Endometrium (tissue), 2 donors: ENCODE measurements at regions not wholly inside any gene's neighbourhood (a gene's known extent, or its start where the extent isn't known, plus 50 kb on each side); places are given as distances from the start of the nearest gene placed in this dataset.

Source experiments
- FAIRE-seq: peaks from 2 replicates; lab custom pipeline; 2012; peaks lifted over from hg19 to GRCh38; lab: Jason Lieb, UNC
- donor health status: control.
- donor health status: control.

DNA sequence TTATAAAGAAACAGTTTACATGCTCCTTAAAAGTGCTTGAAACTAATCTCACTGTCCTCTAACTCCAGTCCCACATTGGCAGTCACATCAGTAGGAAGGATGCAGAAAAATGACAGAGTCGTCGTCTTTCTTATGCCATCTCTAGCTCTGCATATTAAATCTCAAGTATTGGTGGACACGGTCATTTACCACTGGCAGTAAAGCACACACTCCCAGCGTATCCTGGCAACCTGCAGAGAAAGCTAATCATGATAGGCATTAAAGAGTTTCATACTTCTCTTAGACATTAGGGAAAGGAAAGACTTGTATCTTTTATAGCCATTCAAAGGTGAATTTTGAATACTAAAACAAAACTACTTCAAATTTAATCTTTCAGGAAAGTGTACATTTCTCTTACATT, 202.0 kb upstream of the COBL start:
- no peak for FAIRE-seq

DNA sequence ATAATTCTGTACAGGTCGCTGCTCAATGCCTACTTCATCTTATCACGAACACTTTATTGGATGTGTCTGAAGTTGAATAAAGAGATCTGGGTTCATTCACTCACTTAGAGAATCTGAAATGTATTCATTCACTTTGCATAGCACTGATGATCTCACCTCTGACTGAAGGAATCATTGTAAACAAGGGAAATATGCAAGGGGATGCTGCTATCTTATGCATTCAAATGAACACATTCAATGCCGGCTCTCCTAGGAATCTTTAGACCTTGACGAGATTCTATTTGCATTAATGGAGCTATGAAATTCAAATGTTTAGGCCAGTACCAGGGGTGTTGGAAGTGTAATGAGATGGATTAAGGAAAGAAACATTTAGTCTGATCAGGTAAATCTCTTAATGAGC, 200.6 kb upstream of the COBL start:
- no peak for FAIRE-seq

GRCh38 chr7:51501620-51502019, 185.0 kb upstream of the COBL start:
- FAIRE-seq = no peak

DNA sequence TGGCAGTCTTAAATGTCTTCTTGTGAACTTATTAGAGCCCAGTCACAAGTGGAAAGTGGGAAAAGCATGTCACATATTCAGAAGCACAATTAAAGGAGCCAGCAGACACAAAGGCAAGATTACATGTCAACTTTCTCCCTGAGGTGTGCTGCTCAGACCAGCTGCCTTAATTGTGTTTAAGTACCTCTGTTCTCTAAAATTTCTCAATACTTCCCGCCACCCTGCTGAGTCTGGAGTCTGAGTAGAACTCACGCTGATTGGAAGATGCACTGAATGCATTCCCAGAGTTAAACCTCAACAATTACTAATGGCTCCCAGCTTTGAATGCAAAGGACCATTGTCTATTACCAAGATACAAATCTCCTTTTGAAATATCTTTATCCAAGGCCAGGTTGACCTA, 166.4 kb upstream of the COBL start:
- peak; percentile 68 for FAIRE-seq

DNA sequence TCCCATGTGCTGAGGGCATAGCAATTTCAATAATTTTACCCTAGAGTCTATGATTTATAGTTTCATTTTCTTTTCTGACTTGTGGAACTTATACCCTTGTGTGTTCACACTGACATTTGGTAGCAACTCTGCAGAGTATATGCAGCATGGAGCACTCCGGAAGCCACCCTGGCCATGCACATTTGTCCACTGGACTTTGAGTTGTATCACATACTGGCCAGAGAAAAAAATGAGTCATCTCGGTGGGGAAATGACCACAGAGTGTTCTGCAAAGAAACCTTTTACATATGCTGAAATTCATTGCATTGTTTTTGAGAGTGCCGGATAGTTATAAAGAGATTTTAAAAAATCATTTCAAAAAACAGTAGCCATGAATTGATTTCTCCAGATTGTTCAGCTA, 164.8 kb upstream of the COBL start:
- no peak for FAIRE-seq

DNA sequence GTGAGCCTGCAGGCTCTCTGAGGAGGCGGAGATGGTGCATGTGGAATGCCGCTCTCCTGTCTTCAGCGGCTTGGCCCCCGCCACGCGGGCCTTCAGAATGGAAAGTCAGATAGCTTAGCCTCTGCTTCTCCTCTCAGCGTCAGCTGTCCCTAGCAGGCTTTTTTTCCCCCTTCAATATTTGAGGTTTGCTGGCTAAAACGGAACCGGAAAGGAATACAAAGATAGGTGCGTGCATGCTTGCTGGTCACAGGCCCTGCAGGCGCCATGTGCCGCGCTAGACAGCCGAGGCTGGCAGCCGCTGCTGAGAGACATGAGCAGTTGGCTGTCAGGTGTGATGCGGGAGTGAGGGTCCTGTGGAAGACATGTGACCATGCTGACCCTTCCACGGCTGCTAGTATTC, 161.2 kb upstream of the COBL start:
- FAIRE-seq = no peak

GRCh38 chr7:51477323-51477722, 160.7 kb upstream of the COBL start:
- FAIRE-seq = no peak

GRCh38 chr7:51476026-51476425, 159.4 kb upstream of the COBL start:
- FAIRE-seq = no peak

DNA sequence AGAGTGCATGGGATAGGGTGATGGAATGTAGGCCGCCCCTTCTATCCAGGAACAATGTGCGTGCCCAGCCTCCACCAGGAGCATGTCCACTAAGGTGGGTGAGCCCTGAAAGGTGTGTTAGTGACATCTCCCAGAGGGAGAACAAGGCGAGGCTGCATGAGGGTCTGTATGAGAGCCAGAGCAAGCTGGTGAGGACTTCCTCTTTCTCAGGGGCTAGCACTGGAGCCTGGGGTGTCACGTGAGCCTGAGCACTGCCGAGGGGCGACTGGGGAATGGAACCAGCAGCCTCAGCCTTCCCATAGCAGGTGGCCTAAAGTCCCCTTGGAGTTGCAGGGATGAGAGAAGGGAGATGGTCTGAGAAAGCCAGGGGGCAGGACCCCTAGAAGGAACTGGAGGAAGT, 156.3 kb upstream of the COBL start:
- no peak for FAIRE-seq

GRCh38 chr7:51471981-51472296, 155.3 kb upstream of the COBL start:
- no peak for FAIRE-seq

DNA sequence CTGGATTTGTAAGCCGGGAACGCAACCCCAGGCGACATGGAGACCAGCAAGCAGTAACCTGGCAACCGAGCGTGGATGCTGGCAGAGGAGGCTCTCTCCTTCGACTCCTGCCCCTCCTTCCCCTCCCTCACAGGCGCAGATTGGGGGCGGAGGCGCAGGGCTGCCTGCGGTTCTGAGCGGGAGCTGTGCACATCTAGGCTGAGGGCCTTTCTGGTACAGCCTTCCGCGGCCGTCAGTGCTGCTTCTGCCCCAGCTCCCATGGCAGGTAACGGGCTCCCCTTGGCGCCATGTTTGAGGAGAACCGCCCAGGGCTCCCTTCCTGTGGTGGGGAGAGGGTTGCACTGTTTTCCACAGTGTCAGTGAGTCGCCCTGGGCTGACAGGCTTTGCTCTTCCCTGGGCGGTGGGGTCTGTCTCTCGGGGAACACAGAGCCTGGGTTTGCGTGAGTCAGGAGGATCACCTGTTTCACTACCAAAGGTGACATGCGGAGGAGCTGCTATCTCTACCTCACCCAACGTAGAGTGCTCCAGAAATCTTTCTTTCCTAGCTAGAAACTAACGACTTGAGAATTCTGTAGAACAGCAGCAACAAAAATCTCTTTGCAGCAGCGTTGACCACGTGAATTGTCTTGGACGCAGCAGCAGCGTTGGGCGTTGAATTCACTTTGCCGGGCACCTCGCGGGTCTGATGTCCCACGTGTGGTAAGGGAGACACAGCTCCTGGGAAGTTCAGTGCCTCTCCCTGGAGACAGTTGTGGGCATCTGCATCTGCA, 154.8 kb upstream of the COBL start:
- no peak for FAIRE-seq

GRCh38 chr7:51467384-51468017, 150.9 kb upstream of the COBL start:
- FAIRE-seq = no peak

DNA sequence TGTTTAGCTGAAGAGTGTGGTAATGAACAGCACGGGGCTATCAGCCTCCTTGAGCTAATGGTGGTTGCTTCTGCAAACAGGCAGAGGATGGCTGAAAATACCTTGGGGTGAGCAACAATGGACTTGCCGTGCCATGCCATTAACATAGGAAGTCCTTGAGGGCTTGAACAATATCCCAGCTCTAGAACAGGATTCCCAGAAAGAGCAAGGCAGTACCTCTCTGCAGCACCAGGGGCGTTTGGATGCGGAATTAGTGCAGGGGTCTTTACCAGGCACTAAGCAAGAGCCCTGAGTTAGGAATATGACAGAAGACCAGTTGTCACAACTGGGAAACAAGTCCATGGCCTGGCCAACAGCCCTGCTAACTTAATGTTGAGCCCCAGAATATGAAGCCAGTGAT, 143.2 kb upstream of the COBL start:
- no peak for FAIRE-seq

DNA sequence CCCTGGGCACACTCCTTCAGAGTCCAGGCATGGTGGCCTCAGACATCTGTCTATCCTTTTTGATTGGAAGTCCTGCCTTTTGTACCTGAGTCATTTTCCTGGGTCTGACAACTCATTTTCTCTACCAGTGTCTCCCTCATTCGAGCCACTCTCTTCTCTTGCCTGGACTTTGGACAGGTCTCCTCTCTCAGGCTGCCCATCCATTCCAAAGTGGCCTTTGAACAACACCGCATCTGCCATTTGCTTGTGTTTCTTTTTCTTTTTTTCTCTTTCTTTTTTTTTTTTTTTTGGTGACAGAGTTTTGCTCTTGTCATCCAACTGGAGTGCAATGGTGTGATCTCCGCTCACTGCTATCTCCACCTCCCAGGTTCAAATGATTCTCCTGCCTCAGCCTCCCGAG, 142.1 kb upstream of the COBL start:
- no peak for FAIRE-seq

GRCh38 chr7:51457079-51457478, 140.5 kb upstream of the COBL start:
- no peak for FAIRE-seq

- FAIRE-seq = no peak
These were observed 139.9 kb upstream of the COBL start for GRCh38 chr7:51456431-51457060.

DNA sequence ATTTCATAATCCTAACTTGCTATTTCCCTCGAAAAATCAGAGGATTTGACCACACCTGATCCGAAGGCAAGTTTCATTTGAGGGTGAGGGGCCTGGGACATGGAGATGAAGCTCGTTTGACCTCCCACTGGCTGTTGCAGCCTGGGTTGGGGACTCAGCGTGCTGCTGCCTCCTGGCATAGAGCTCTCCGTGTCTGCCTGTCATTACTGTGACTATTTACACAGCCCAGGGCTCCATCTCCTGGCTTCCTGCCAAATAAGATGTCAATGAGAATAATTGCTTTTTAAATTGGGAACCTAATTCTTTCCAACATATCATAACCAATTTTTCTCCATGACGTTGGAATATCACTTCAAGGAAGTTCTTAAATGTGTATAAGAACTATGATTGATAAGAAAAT, 139.3 kb upstream of the COBL start:
- FAIRE-seq = no peak

DNA sequence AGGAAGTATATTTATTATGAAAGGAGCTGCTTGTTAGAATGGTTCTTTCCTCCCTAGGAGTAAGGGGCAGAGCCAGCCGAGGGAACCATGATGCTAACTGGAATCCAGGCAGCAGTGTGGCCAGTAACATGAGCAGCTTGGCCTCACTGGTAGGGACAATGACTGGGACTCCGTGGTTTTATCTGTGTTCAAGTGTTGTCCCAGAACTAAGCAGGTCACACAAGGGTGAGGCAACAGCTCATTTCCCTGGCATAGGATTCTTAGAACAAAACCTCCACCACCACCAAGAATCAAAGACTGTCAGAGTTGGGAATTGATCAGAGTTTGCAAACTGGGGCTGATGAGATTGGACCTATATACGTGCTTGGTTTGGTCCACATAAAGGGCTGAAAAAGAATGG, 138.9 kb upstream of the COBL start:
- FAIRE-seq = no peak

DNA sequence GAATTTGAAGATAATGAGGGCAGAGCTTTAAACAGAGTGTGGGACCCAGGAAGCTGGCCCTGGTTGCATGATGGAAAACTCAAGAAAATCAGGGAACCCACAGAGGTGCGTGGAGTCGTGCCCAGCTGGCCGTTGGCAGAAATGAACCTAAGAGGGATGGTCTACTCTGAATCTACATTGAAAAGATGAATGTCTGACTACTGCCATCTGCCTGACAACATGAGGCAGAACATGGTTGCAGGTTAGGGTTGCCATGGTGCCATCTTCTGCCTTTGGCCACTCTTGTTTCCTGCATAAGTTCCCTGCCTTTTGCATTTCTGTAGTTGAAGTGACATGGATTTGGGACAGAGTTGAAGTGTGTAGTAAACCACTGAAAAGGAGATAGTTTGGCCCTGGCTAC, 138.5 kb upstream of the COBL start:
- no peak for FAIRE-seq

DNA sequence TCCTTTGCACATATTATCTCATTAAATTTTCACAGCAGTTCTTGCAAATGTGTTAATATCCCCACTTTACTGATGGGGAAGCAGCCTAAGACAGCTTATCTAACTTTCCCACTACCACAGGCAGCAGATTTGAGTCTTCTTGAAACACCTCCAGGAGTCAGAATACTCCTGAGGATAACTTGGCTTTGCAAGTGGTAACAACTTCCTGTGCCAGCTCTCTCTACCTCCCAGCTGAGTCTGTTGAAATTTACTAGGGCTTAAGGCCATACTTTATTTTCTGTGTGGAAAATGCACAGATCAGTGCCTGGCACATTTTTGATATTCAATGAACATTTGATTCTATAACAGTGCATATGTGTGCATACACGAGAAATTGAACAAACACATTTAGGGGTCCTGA, 136.1 kb upstream of the COBL start:
- FAIRE-seq = no peak

GRCh38 chr7:51451751-51452476, 135.3 kb upstream of the COBL start:
- no peak for FAIRE-seq

- no peak for FAIRE-seq
These were observed 133.9 kb upstream of the COBL start for GRCh38 chr7:51450541-51450940.

DNA sequence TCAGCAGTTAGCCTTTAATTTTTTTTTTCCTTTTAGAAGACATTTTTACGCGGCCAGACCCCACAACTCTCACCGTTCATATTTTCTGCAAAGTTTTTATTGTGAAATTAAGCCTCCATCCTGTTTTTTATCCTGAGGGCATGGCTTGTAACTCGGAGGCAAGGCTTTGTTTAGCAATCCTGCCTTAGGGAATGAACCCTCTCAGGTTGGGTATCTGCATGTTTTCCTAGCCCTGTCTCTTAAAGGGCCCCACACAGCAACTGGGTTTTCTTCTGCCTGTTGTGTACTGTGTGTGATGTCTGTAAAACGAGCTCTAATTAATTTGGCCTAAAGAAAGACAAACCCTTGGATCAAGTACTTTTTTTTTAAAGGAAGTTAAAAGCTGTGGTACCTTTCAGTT, 130.2 kb upstream of the COBL start:
- FAIRE-seq = no peak
